Activated CD8-positive, alpha-beta memory T cell treated with anti-CD3 and anti-CD28 coated beads, Interleukin-2, amount 50 U/mL, for 24 hours (primary cell): ENCODE measurements at regions not wholly inside any gene's neighbourhood (a gene's known extent, or its start where the extent isn't known, plus 50 kb on each side); places are given as distances from the start of the nearest gene placed in this dataset.
"Not testable (repeated sequence)": the region's sequence is repeated elsewhere in the genome, so short reads cannot be mapped to it uniquely, and the experiment has no call there.

Experiments
- DNase-seq: peaks from one replicate; pipeline ENCODE4 v3.0.0-alpha.2; 2020; ENCODE audit errors: extremely low read depth

DNA sequence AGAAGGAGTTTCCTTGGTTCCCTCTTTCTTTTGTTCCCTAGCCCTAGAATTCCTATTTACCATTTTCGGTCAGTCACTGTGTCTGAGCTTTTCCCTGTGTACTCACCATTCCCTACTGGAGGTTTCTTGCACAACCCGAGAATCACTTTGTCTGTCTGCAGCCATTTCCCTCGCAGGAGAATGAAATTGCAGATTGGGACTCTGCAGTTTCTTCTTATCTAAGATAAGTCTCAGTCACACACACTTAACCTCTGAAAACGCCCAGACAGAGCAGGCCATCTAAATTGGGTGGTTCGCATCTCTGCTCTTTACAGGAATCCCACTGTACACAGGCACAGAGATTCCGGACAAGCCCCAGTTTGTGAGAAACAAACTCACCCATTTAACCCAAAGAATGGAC lies 58.6 kb upstream of the CNTNAP2 start:
- no peak for DNase-seq

DNA sequence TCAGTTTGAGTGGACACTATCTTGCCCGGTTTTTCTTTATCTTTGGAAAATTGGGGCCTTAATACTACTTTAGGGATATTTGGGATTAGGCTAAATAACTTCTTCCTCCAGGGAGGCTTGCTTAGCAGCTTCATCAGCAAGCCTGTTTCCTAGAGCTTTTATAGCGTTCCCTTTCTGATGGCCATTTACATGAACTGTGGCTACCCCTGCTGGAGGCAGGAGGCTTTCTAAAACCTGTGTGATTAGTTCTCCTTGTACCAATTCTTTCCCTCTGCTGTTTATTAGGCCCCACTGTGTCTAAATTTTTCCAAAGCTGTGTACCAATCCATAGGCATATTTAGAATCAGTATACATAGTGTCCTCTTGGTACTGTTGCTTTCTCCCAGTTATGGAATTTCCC lies 61.7 kb upstream of the CNTNAP2 start:
- no peak for DNase-seq

DNA sequence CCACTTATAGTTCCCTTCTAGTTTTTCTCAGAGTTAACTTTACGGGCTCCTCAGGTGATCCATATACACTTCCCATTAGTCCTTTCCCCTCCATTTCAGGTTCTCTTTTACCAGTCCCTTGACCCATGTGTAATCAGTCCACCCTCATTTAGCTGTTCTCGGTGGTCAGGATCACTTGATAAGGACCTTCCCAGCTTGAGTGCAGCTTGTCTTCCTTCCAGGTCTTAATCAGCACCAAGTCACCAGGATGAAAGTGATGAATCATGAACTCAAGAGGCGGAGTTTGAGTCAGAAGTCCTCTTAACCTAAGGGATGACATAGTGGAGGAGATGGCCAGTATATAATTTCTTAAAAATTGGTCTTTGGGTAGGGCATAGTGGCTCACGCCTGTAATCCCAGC lies 63.1 kb upstream of the CNTNAP2 start:
- DNase-seq, result no peak

DNA sequence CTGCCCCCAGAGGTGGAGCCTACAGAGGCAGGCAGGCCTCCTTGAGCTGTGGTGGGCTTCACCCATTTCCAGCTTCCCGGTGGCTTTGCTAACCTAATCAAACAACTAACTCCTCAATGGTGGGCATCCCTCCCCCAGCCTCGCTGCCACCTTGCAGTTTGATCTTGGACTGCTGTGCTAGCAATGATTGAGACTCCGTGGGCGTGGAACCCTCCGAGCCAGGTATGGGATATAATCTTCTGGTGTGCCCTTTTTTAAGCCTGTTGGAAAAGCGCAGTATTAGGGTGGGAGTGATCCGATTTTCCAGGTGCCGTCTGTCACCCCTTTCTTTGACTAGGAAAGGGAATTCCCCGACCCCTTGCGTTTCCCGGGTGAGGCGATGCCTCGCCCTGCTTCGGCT lies 73.3 kb upstream of the CNTNAP2 start:
- DNase-seq, result not testable (repeated sequence)

DNA sequence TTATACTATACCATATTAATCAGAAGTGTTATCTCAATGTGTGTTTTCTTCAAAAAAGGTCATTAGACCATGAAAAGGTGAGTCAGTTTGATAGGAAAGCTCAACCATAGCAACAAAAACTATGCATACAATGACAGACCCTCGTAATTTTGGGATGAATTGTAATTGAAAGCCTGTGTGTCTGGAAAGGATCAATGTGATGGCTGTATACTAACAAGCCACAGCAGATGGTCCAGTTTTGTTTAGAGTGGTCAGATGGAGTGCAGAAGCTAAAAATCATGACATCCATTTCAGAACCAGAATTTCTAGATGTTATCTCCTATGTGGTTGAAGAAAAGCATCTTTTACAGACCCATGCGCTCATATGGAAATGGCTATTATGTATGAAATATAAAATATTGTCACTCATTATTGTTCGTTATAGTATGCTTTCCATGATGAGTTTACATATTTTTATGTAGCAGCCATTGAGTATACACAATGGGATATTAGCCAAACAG lies 88.3 kb upstream of the CNTNAP2 start:
- DNase-seq, result no peak

DNA sequence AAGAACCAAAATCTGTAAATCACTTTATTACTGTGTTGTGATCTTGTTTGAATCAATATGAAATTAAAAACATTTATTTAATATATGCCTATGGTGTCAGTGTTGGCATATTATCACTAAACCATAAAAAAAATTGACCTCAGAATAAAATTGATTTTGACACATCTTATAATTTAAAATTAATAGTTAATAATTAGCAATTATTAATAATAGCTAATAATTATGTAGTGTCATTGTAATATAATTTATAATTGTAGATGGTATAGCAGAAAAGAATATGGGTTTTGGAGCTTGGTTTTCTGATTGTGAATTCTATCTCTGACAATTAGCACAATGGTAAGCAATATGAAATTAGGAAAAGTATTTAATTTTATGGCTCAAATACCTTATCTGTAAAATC lies 89.4 kb upstream of the CNTNAP2 start:
- DNase-seq, result no peak

DNA sequence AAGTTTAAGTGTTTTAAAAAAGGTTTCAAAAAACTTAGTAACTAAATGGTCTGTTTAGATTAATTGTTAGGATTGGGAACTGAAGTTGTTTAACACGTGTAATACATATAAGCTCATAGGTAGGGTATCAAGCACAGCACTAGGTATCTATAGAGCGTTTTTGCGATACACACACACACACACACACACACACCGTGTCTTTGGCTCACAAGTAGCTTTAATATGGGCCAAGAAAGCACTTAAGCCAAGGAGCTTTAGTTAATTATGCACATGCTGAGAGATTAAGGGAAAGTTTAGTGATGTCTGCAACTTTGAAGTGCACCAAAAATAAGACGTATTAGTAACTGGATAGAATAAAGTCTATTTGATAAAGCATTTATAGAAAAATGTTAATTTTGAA lies 93.8 kb upstream of the CNTNAP2 start:
- DNase-seq, result no peak

DNA sequence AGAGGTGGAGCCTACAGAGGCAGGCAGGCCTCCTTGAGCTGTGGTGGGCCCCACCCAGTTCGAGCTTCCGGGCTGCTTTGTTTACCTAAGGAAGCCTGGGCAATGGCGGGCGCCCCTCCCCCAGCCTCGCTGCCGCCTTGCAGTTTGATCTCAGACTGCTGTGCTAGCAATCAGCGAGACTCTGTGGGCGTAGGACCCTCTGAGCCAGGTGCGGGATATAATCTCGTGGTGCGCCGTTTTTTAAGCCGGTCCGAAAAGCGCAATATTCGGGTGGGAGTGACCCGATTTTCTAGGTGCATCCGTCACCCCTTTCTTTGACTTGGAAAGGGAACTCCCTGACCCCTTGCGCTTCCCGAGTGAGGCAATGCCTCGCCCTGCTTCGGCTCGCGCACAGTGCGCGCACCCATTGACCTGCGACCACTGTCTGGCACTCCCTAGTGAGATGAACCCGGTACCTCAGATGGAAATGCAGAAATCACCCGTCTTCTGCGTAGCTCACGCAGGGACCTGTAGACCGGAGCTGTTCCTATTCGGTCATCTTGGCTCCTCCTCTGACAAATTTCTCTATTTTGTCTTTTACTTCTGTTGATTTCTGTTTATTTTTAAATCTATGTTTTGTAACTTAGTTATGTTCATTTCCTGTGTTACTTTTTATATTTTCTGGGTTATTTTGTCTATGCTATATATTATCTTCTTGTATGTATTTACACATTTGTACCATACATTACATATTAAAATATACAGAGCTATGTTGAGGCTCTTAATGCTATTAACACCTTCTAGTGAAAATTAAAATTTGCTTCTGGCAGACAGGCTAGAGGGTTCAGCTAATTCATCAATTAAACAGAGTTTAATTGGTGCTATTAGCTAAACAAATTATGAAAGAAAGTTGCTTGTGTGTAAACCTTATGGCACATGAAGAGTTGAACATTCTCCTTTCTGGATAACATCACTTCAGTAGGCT lies 97.3 kb upstream of the CNTNAP2 start:
- not testable (repeated sequence) for DNase-seq

DNA sequence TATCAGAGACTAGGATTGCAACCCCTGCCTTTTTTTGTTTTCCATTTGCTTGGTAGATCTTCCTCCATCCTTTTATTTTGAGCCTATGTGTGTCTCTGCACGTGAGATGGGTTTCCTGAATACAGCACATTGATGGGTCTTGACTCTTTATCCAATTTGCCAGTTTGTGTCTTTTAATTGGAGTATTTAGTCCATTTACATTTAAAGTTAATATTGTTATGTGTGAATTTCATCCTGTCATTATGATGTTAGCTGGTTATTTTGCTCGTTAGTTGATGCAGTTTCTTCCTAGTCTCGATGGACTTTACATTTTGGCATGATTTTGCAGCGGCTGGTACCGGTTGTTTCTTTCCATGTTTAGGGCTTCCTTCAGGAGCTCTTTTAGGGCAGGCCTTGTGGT lies 99.2 kb upstream of the CNTNAP2 start:
- not testable (repeated sequence) for DNase-seq

DNA sequence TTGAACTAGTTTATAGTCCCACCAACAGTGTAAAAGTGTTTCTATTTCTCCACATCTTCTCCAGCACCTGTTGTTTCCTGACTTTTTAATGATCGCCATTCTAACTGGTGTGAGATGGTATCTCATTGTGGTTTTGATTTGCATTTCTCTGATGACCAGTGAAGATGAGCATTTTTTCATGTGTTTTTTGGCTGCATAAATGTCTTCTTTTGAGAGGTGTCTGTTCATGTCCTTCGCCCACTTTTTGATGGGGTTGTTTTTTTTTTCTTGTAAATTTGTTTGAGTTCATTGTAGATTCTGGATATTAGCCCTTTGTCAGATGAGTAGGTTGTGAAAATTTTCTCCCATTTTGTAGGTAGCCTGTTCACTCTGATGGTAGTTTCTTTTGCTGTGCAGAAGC lies 102.4 kb upstream of the CNTNAP2 start:
- DNase-seq, result not testable (repeated sequence)

DNA sequence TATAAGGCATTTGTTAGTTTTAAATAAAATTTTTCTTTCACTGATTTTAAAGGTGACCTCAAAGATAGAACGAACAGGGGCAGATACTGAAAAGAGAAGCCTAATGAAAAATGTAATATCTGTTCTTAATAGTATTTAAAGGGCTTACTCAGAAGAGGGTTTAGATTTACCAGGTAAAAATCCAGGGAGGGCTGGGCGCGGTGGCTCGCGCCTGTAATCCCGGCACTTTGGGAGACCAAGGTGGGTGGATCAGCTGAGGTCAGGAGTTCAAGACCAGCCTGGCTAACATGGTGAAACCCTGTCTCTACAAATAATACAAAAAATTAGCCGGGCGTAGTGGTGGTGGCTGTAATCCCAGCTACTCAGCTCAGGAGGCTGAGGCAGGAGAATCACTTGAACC lies 108.3 kb upstream of the CNTNAP2 start:
- no peak for DNase-seq

DNA sequence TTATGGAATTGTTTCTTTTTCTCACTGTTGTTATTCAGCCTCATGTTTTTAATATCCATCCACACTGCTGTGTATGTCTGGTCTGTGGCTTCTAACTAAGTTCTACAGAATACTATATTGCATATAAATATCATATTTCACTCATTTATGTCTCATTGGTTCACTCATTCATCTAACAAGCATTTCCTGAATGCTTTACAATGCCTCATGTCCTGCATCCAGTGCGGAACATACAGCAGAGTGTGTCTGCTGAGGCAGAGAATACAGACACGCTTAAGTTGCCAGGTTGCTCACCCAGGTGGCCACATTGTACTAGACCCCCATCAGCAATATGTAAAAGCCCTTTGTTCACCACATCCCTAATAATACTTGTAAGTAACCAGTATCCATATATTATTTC lies 111.8 kb upstream of the CNTNAP2 start:
- DNase-seq, result no peak

DNA sequence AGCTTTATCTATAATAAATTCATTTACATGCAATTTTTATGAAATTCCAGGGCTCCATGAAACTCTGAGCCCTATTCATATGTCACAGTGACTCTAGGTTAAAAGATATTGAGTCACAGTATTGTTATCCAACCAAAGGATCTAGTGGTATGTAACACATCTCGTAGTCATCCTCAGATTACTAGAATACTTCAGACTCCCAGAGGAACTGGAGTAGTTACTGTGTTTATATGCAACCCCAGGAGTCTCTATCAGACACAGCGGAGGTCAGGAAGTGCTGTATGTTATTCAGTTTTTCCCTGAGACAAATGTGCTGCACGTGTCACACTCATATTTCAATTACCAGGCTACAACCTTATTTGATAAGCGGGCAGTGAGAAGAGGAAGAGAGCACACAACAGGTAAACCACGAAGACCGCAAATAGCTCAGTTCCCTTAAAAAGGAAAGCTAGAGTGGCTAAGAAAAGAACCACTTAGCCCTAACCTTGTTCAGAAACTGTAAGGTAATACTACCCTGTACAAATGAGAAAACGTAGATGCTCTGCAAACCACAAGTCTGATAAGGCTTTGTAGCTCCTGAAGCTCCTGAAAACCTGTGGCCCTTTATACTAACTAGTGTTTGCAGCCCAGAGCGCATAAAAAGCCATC lies 114.0 kb upstream of the CNTNAP2 start:
- no peak for DNase-seq

DNA sequence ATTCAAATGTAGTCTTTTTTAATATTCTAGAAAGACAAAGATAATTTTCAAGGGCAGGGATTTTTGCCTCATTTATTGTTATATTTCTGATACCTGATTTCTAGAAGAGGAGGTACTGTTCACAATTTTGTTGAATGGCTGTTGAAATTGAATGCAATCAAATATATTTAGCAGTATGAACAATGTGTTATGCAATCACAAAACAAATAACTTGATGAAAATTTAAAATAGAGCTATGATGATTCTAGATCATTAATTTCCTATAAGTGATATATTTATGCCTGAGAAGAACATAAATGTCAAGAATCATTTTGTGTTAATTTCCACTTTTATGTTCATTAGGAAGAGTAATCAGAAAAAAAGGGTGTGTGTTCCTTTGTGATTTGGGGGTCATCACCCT lies 114.6 kb upstream of the CNTNAP2 start:
- DNase-seq, result no peak

DNA sequence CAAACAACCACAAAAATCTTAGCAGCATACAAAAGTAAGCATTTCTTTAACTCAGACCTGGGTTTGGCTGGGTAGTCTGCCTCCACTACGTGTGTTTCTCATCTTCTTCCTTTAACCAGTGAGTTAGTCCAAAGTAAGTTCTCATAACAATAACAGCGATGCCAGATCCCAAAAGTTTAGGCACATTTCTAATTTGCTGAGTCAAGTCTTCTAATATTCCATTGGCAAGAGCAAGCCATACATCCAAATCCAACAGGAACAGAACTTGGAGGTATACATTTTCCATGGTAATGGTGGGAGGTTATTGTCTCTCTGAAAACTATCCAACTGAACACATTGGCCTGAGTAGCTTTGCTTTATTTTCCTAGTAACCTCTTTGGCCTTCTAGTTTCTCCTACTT lies 115.7 kb upstream of the CNTNAP2 start:
- DNase-seq, result no peak

DNA sequence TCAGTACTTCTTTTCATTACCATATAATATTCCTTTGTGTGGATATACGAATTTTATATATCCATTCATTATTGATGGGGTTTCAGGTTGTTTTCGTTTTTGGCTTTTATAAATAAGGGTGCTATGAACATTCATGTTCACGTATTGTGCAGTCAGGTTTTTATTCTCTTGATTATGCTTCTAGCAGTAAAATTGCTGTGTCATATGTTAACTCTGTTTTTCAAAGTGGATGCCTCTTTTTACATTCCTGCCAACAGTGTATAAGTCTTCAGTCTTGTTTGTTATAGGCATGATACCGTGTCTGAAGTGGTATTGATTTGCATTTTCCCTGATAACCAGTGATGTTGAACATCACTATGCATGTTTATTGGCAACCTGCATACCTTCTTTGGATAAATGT lies 127.1 kb upstream of the CNTNAP2 start:
- DNase-seq, result no peak

DNA sequence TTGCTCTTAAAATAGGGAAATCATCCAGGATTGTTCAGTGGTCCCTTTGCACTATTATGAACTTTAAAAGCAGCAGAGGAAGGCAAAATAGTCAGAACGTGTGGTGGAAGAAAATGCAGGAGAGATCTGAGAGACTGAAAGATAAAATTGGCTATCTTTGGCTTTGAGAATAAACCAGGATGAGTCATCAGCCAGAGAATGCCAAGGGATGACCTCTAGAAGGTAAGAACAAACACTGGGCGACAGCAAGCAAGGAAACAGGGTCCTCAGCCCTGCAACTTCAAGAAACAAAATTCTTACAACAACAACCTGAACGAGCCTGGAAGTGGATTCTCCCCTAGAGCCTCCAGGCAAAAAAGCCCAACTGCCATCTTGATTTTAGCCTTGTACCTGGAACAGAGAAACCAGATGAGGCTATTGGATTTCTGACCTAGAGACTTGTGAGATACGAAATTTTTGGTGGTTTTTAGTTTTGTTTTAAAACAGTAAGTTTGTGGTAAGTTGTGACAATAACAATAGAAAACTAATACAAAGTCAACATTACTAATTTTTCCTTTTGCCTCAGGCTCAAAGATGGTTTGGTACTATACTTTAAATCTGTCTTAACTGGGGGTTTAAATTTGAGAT lies 130.2 kb upstream of the CNTNAP2 start:
- no peak for DNase-seq

DNA sequence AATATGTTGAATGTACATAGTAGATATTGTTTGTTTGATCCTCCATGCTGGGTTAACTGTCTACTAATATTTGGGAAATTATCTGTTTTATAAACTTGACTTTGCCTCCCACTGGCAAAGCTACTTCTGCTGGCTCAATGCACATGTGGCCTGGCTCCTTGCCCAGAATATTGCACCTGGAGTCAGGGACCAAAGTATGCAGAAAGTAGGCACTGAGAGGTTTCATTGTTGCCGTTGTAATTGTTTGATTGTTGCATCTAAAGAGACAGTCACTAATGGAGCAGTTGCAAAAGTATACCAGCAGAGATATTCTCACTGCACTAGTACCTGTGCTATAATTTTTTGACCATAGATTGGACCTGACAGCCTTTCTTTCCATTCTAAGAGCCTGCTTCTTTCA lies 137.8 kb upstream of the CNTNAP2 start:
- no peak for DNase-seq

DNA sequence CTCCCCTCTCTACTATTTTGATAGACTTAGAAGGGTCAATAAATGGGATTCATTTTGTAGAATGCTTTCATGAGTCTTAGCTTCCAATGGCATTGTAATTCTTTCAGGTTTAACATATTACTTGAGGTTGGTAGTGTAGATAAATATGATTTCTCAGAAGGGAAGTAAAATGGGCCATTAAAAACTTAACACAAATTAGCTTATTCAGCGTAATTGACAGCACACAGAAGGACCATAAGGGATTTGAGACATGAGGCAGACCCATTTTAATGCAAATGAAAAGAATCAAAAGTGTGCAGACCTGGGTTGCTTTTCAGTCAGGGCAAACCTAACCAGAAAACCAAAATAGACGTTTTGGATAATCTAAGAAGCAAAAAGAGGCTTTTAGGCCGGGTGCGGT lies 156.6 kb upstream of the CNTNAP2 start:
- no peak for DNase-seq

DNA sequence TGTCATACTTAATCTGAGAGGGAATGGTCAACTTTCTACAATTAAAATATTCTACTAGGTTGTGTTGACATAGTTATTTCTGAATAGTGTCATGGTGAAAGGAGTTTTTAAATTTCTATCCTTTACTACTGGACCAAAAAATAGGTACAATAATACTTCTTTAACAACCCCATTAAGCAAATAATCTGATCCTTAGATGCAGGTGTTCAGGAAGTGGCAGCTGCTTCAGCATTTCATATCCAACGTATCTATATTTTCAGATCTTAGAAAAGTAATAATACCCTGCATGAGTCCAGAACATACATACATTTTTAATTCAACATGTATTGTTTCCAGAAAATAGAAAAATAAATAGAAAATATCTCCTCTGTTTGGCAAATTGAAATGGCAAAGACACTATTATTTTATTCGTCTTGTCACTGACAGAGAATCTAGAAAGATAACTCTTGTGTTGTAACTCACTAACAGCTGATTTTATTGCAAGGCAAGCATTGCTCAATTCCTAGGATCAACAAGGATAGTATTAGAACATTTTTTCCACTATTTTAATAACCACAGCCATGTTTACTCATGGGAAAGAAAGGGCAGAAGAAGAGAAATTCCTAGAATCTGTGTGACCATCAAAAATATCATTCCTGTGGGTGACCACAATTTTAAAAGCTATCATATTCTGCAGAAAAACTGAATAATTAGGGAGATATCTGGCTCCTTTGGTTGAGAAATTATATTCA lies 159.3 kb upstream of the CNTNAP2 start:
- no peak for DNase-seq

DNA sequence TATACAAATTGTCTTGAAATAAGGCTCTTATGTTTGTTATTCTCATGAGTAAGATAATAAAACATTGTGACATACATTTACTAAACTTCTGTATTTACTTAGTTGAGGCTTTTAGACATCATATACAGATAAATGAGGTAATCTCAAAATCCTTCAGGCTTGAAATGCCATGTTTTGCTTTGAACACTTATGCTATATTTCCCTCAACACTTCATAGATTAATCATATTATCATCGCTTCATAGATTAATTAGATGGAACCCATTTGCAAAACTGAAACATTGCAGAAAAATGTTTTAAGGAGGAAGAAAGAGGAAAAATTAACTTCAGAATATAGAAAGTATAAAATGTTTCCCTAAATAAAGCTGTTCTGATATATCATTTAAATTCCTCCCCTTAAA lies 165.0 kb upstream of the CNTNAP2 start:
- no peak for DNase-seq

DNA sequence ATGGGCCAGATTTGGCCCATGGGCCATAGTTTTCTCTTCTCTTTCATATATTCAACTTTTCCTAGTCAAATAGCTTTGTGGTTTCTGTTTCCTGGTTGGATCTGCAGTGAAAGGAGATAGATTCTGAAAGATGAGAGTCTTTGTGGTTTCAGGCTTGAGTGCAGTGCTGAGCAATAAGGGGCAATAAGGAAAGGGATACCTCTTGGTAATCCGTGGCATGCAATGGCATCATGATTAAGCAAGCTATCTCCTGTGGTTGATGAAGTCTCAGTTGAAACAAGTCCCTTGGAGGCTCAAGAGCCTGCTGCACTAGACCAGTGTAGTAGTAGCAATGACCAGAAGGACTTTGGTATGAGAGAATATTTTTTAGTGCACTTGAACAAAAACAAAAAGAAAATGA lies 187.7 kb upstream of the CNTNAP2 start:
- no peak for DNase-seq
